ENCODE measurements at regions not wholly inside any gene's neighbourhood (a gene's known extent, or its start where the extent isn't known, plus 50 kb on each side); places are given as distances from the start of the nearest gene placed in this dataset.

- no peak overlapping the region for H2BK5ac ChIP-seq (ENCODE audit: low read depth, low read length, poor library complexity, severe bottlenecking)
- H3K56ac ChIP-seq (ENCODE audit: extremely low read depth, insufficient read depth, low read length): no peak overlapping the region
- TF ChIP-seq ELK1 (IDR thresholded peaks at IDR 0.05; ENCODE audit: borderline replicate concordance, low read depth, low read length) (no peak), BHLHE40 (IDR thresholded peaks at IDR 0.05; ENCODE audit: low read depth, low read length) (no peak), NFE2L2 (IDR thresholded peaks at IDR 0.05; ENCODE audit: low read depth, low read length) (no peak), RCOR1 (IDR thresholded peaks at IDR 0.05; ENCODE audit: insufficient replicate concordance, low read length) (no peak), POLR2A (IDR thresholded peaks at IDR 0.05; ENCODE audit: low read depth, low read length) (no peak), MAFK (IDR thresholded peaks at IDR 0.05; ENCODE audit: low read depth, low read length) (no peak), RAD21 (IDR thresholded peaks at IDR 0.05; ENCODE audit: low read length) (no peak), RFX5 (IDR thresholded peaks at IDR 0.05; ENCODE audit: low read depth, low read length) (no peak), CEBPB (IDR thresholded peaks at IDR 0.05; ENCODE audit: low read depth, low read length) (no peak), SMC3 (IDR thresholded peaks at IDR 0.05; ENCODE audit: low read depth, low read length) (no peak)
- H4K91ac ChIP-seq (ENCODE audit: insufficient read depth, low read depth, low read length): no peak overlapping the region
- H3K4me3 ChIP-seq (ENCODE audit: insufficient read depth, low read depth, low read length): no peak overlapping the region
- no peak overlapping the region for H3K23ac ChIP-seq (ENCODE audit: low read depth, low read length)
- no peaks in the 10 kb centered on the region for H3K4me1 ChIP-seq (ENCODE audit: control insufficient read depth, insufficient read depth, low read length)
- no peak overlapping the region for H2AK9ac ChIP-seq (replicated peaks; ENCODE audit: low read depth, low read length, poor library complexity)
- no peak overlapping the region for H4K5ac ChIP-seq (ENCODE audit: low read depth, low read length)
- dilution Hi-C loops (cut with HindIII; ENCODE audit: low sequenced_read_pairs, unreplicated experiment): no loop called here
- ChIA-PET POLR2A (ENCODE audit: unreplicated experiment) (no interaction called here), CTCF (no interaction called here)
- intact Hi-C loops (cut with micrococcal nuclease): no loop called here
- no peak overlapping the region for H2AFZ ChIP-seq (replicated peaks; ENCODE audit: low read length, poor library complexity)
- H3K9me3 ChIP-seq (ENCODE audit: control insufficient read depth, insufficient read depth, low read length): peaks cover 17% of the 10 kb centered on the region
- no peak overlapping the region for H2BK15ac ChIP-seq (ENCODE audit: low read depth, low read length)
- no peak overlapping the region for H3K27ac ChIP-seq (ENCODE audit: insufficient read depth, low read length)
- in situ Hi-C loops (cut with MboI; ENCODE audit: low sequenced_read_pairs): no loop called here
- no peak overlapping the region for H2BK120ac ChIP-seq (ENCODE audit: low read depth, low read length)
- H3K18ac ChIP-seq (ENCODE audit: low read depth, low read length): no peak overlapping the region
- H3K79me1 ChIP-seq (ENCODE audit: low read depth in 1 of 2, low read length in 2 of 2): no peaks in the 10 kb centered on the region
- H4K20me1 ChIP-seq (ENCODE audit: insufficient read depth, low read length): no peaks in the 10 kb centered on the region
- no peak overlapping the region for H4K8ac ChIP-seq (ENCODE audit: low read depth in 2 of 2, low read length in 2 of 2)
- WGBS, 2 experiments (ENCODE audit: extremely low coverage in 2 of 2, insufficient read length in 1 of 2): no CpG with 5 or more reads among the region's 7 CpGs
- H3K27me3 ChIP-seq (ENCODE audit: control insufficient read depth, insufficient read depth, low read length): no peaks in the 10 kb centered on the region
- ATAC-seq (ENCODE audit: low read depth) (no peak), DNase-seq (no peak)
- no peak overlapping the region for H3K4me2 ChIP-seq (ENCODE audit: low read depth, low read length)
- no peak overlapping the region for H2AK5ac ChIP-seq (ENCODE audit: low read depth, low read length)
- no TSS peak for BruUV-seq (replicated peaks)
- H3K36me3 ChIP-seq (ENCODE audit: control insufficient read depth, insufficient read depth, low read length): no peaks in the 10 kb centered on the region
- no peak overlapping the region for H2BK20ac ChIP-seq (ENCODE audit: low read depth, low read length)
- no peak overlapping the region for H3K9ac ChIP-seq (ENCODE audit: low read depth, low read length)
- no peak overlapping the region for H3K4ac ChIP-seq (ENCODE audit: low read depth, low read length)
- H3K9me1 ChIP-seq (ENCODE audit: insufficient read depth, low read length): no peaks in the 10 kb centered on the region
- H3K14ac ChIP-seq (replicated peaks; ENCODE audit: low read depth, low read length): no peak overlapping the region
Observed at GRCh38 chr10:112006831-112007230, 176.7 kb downstream of the GPAM start.
